Neuronal stem cell (in vitro differentiated cells): ENCODE measurements at regions not wholly inside any gene's neighbourhood (a gene's known extent, or its start where the extent isn't known, plus 50 kb on each side); places are given as distances from the start of the nearest gene placed in this dataset.
A peak's percentile ranks its signal among the peaks of the same experiment; 100 is the strongest.

Source experiments
- DNase-seq: peaks from one replicate; pipeline ENCODE4 v3.0.0-alpha.2; 2013; ENCODE audit warnings: low spot score
- H2AFZ ChIP-seq: one replicate; pipeline ENCODE4 v1.6.1; 2013; ENCODE audit warnings: mild to moderate bottlenecking, low read length, inconsistent platforms
- H2AK5ac ChIP-seq: 2 replicates; pipeline ENCODE4 v1.6.1; 2013; ENCODE audit warnings: low read depth, mild to moderate bottlenecking, inconsistent platforms, low read length, moderate library complexity, mixed read lengths
- H2BK120ac ChIP-seq: 2 replicates; pipeline ENCODE4 v1.6.1; 2013; ENCODE audit warnings: low read depth, mild to moderate bottlenecking, inconsistent platforms, low read length, moderate library complexity, mixed read lengths
- H2BK12ac ChIP-seq: one replicate; pipeline ENCODE4 v1.6.1; 2013; ENCODE audit warnings: low read length, inconsistent platforms
- H2BK15ac ChIP-seq: 2 replicates; pipeline ENCODE4 v1.6.1; 2013; ENCODE audit warnings: mild to moderate bottlenecking, low read length, inconsistent platforms, mixed read lengths
- H2BK5ac ChIP-seq: one replicate; pipeline ENCODE4 v1.6.1; 2013; ENCODE audit warnings: inconsistent platforms, mild to moderate bottlenecking, low read length, moderate library complexity
- H3K14ac ChIP-seq: one replicate; pipeline ENCODE4 v1.6.1; 2013; ENCODE audit warnings: low read length, inconsistent platforms
- H3K18ac ChIP-seq: 2 replicates; pipeline ENCODE4 v1.6.1; 2013; ENCODE audit warnings: low read length, inconsistent platforms
- H3K23ac ChIP-seq: 2 replicates; pipeline ENCODE4 v1.6.1; 2013; ENCODE audit warnings: low read depth, mild to moderate bottlenecking, mixed read lengths, low read length, inconsistent platforms; ENCODE audit not compliant: poor library complexity
- H3K27ac ChIP-seq: replicated peaks from 3 replicates; pipeline ENCODE4 v1.5.1; 2013; ENCODE audit warnings: low read length, inconsistent platforms
- H3K27me3 ChIP-seq, 3 experiments: 2 replicates each; pipeline ENCODE4 v1.6.1; 2013; ENCODE audit warnings: low read length in 3 of 3, mild to moderate bottlenecking in 2 of 3, inconsistent platforms in 1 of 3, low read depth in 1 of 3, mixed read lengths in 1 of 3, moderate library complexity in 1 of 3; ENCODE audit not compliant: control insufficient read depth in 3 of 3, insufficient read depth in 3 of 3
- H3K36me3 ChIP-seq, 2 donors: replicated peaks in 1 of 2; 2 replicates each; pipeline ENCODE4 v1.6.1; 2013; ENCODE audit warnings: low read length in 2 of 2; ENCODE audit not compliant: control insufficient read depth in 2 of 2, insufficient read depth in 2 of 2
- H3K4ac ChIP-seq: 2 replicates; pipeline ENCODE4 v1.6.1; 2013; ENCODE audit warnings: inconsistent platforms, mild to moderate bottlenecking, low read length, moderate library complexity
- H3K4me1 ChIP-seq, 2 donors: 1 replicate in 1 of 2; 2 replicates in 1 of 2; pipeline ENCODE4 v1.6.1; 2013; ENCODE audit warnings: low read length in 2 of 2, low read depth in 1 of 2; ENCODE audit not compliant: control insufficient read depth in 2 of 2, insufficient read depth in 1 of 2
- H3K4me2 ChIP-seq: one replicate; pipeline ENCODE4 v1.6.1; 2013; ENCODE audit warnings: mild to moderate bottlenecking, low read length, inconsistent platforms; ENCODE audit not compliant: insufficient read depth, poor library complexity, severe bottlenecking
- H3K4me3 ChIP-seq, 2 donors: 2 replicates each; pipeline ENCODE4 v1.5.1; 2013; ENCODE audit warnings: low read length in 2 of 2, mild to moderate bottlenecking in 2 of 2, inconsistent platforms in 1 of 2, moderate library complexity in 1 of 2
- H3K79me1 ChIP-seq: one replicate; pipeline ENCODE4 v1.6.1; 2013; ENCODE audit warnings: low read depth, mild to moderate bottlenecking, inconsistent platforms, low read length, moderate library complexity
- H3K9ac ChIP-seq: one replicate; pipeline ENCODE4 v1.6.1; 2013; ENCODE audit warnings: mild to moderate bottlenecking, low read depth, low read length, inconsistent platforms; ENCODE audit not compliant: poor library complexity
- H3K9me3 ChIP-seq, 2 donors: replicated peaks in 1 of 2; 2 replicates each; pipeline versions ENCODE3 to v1.6.1; 2013; ENCODE audit warnings: low read length in 2 of 2, mild to moderate bottlenecking in 2 of 2, inconsistent platforms in 1 of 2, low read depth in 1 of 2, mixed read lengths in 1 of 2, moderate library complexity in 1 of 2; ENCODE audit not compliant: control insufficient read depth in 2 of 2, insufficient read depth in 1 of 2
- H4K8ac ChIP-seq: one replicate; pipeline ENCODE4 v1.6.1; 2013; ENCODE audit warnings: low read depth, mild to moderate bottlenecking, inconsistent platforms, low read length, moderate library complexity
- H4K91ac ChIP-seq: one replicate; pipeline ENCODE4 v1.6.1; 2013; ENCODE audit warnings: low read length, low read depth, mild to moderate bottlenecking, inconsistent platforms; ENCODE audit not compliant: poor library complexity
- WGBS, 2 donors: extraction: QIAGEN DNeasy Blood & Tissue Kit; methylation state at CpG; one replicate each; pipeline ENCODE4 v1.1.7; 2013; ENCODE audit warnings: missing lambda C conversion rate in 2 of 2, mixed read lengths in 1 of 2; ENCODE audit not compliant: insufficient read length in 2 of 2, insufficient replicate concordance in 1 of 2; ENCODE audit errors: extremely low coverage in 2 of 2; 5-methylcytosine and 5-hydroxymethylcytosine counted together

- Histone ChIP-seq H3K14ac (no peak overlapping the region), H2AFZ (peak overlapping the region; percentile 64), H3K9ac (no peak overlapping the region), H3K36me3 (no peaks in the 10 kb centered on the region), H4K8ac (no peak overlapping the region), H2BK12ac (no peak overlapping the region), H2BK5ac (no peak overlapping the region), H3K9me3 (no peaks in the 10 kb centered on the region), H3K23ac (no peak overlapping the region), H3K4me1 (peaks cover 2 to 5% of the 10 kb centered on the region in 2 donors), H3K4me3 (no peak overlapping the region), H2BK120ac (no peak overlapping the region), H3K4ac (no peak overlapping the region), H3K27me3 (no peaks in the 10 kb centered on the region), H2AK5ac (no peak overlapping the region), H4K91ac (no peak overlapping the region), H2BK15ac (no peak overlapping the region), H3K18ac (no peak overlapping the region), H3K79me1 (no peaks in the 10 kb centered on the region), H3K4me2 (no peak overlapping the region), H3K27ac (no peak overlapping the region)
- no CpG with 5 or more reads among the region's 1 CpG for WGBS, 2 donors
- no peak for DNase-seq
Observed at GRCh38 chr3:176663387-176663786, 533.9 kb downstream of the TBL1XR1 start.

- H2AK5ac ChIP-seq = no peak overlapping the region
- H3K36me3 ChIP-seq = no peaks in the 10 kb centered on the region
- no peak for DNase-seq
- no peak overlapping the region for H2BK12ac ChIP-seq
- H3K14ac ChIP-seq = no peak overlapping the region
- H3K18ac ChIP-seq = no peak overlapping the region
- no peak overlapping the region for H3K4me2 ChIP-seq
- H2BK120ac ChIP-seq = no peak overlapping the region
- H3K4me3 ChIP-seq = no peak overlapping the region
- H3K23ac ChIP-seq = no peak overlapping the region
- H2BK5ac ChIP-seq = no peak overlapping the region
- peaks cover 2 to 5% of the 10 kb centered on the region in 2 donors for H3K4me1 ChIP-seq
- no CpG with 5 or more reads among the region's 2 CpGs for WGBS, 2 donors
- no peak overlapping the region for H4K91ac ChIP-seq
- no peak overlapping the region for H3K27ac ChIP-seq
- no peaks in the 10 kb centered on the region for H3K79me1 ChIP-seq
- no peak overlapping the region for H2AFZ ChIP-seq
- no peak overlapping the region for H3K4ac ChIP-seq
- no peak overlapping the region for H2BK15ac ChIP-seq
- no peak overlapping the region for H4K8ac ChIP-seq
- H3K27me3 ChIP-seq = no peaks in the 10 kb centered on the region
- H3K9me3 ChIP-seq = no peaks in the 10 kb centered on the region
- no peak overlapping the region for H3K9ac ChIP-seq
Observed at GRCh38 chr3:176661432-176661964, 535.8 kb downstream of the TBL1XR1 start.

- Histone ChIP-seq H3K14ac (no peak overlapping the region), H3K4me3 (no peak overlapping the region), H2BK15ac (no peak overlapping the region), H4K8ac (no peak overlapping the region), H3K18ac (no peak overlapping the region), H2BK12ac (no peak overlapping the region), H2BK5ac (no peak overlapping the region), H3K4ac (no peak overlapping the region), H2AFZ (no peak overlapping the region), H3K4me2 (no peak overlapping the region), H2BK120ac (no peak overlapping the region), H3K27me3 (no peaks in the 10 kb centered on the region), H2AK5ac (no peak overlapping the region), H3K23ac (no peak overlapping the region), H3K9ac (no peak overlapping the region), H3K79me1 (no peaks in the 10 kb centered on the region), H4K91ac (no peak overlapping the region), H3K27ac (no peak overlapping the region), H3K4me1 (no peaks in the 10 kb centered on the region), H3K36me3 (no peaks in the 10 kb centered on the region), H3K9me3 (no peaks in the 10 kb centered on the region)
- WGBS, 2 donors = no CpG with 5 or more reads among the region's 5 CpGs
- DNase-seq = no peak
Observed at GRCh38 chr3:176655404-176656094, 541.7 kb downstream of the TBL1XR1 start.

GRCh38 chr3:176651622-176652021 is 545.7 kb downstream of the TBL1XR1 start:
- no peaks in the 10 kb centered on the region for H3K79me1 ChIP-seq
- no peaks in the 10 kb centered on the region for H3K9me3 ChIP-seq
- no peak overlapping the region for H2AFZ ChIP-seq
- H3K4me3 ChIP-seq = no peak overlapping the region
- H3K23ac ChIP-seq = no peak overlapping the region
- H4K91ac ChIP-seq = no peak overlapping the region
- no peak overlapping the region for H3K4ac ChIP-seq
- H2BK12ac ChIP-seq = no peak overlapping the region
- no peak overlapping the region for H2BK15ac ChIP-seq
- no peak overlapping the region for H2AK5ac ChIP-seq
- no peaks in the 10 kb centered on the region for H3K4me1 ChIP-seq
- no peak overlapping the region for H2BK5ac ChIP-seq
- H3K18ac ChIP-seq = no peak overlapping the region
- no peaks in the 10 kb centered on the region for H3K36me3 ChIP-seq
- no peak overlapping the region for H3K9ac ChIP-seq
- no peak overlapping the region for H3K27ac ChIP-seq
- WGBS, 2 donors = no CpG with 5 or more reads among the region's 3 CpGs
- no peak overlapping the region for H3K14ac ChIP-seq
- H3K4me2 ChIP-seq = no peak overlapping the region
- H2BK120ac ChIP-seq = no peak overlapping the region
- H3K27me3 ChIP-seq = no peaks in the 10 kb centered on the region
- no peak for DNase-seq
- H4K8ac ChIP-seq = no peak overlapping the region
